SK-N-SH treated with all-trans-retinoic acid at 6 μM for 48 hours (cell line): ENCODE measurements at regions not wholly inside any gene's neighbourhood (a gene's known extent, or its start where the extent isn't known, plus 50 kb on each side); places are given as distances from the start of the nearest gene placed in this dataset.

Experiments
- ARNTL ChIP-seq: fragments of 450-650 bp; formaldehyde crosslinking; IDR thresholded peaks from 2 replicates; pipeline ENCODE4 v1.5.0; 2020; ENCODE audit warnings: low read depth, mild to moderate bottlenecking, moderate library complexity, borderline replicate concordance
- CSDC2 ChIP-seq: fragments of 250-450 bp; sonication (Bioruptor Pico); IDR thresholded peaks from 2 replicates; pipeline ENCODE4 v1.5.0; 2020; ENCODE audit warnings: mild to moderate bottlenecking, moderate library complexity
- PATZ1 ChIP-seq: fragments of 250-450 bp; sonication (Bioruptor Pico); IDR thresholded peaks from 2 replicates; pipeline ENCODE4 v1.8.0; 2020; ENCODE audit warnings: mild to moderate bottlenecking, moderate library complexity, borderline replicate concordance
- RARB ChIP-seq: fragments of 250-450 bp; sonication (Bioruptor Pico); IDR thresholded peaks from 2 replicates; pipeline ENCODE4 v1.8.0; 2021; ENCODE audit warnings: mild to moderate bottlenecking, moderate library complexity
- ZFP30 ChIP-seq: fragments of 450-650 bp; formaldehyde crosslinking; IDR thresholded peaks from 2 replicates; pipeline ENCODE4 v1.5.0; 2022; ENCODE audit warnings: mild to moderate bottlenecking, moderate library complexity
- ZNF565 ChIP-seq: fragments of 450-650 bp; formaldehyde crosslinking; conservative IDR thresholded peaks from 2 replicates; pipeline ENCODE4 v1.5.0; 2020; ENCODE audit warnings: low read depth, mild to moderate bottlenecking, moderate library complexity
- ZNF70 ChIP-seq: fragments of 450-650 bp; formaldehyde crosslinking; IDR thresholded peaks from 2 replicates; pipeline ENCODE4 v1.5.0; 2020; ENCODE audit warnings: mild to moderate bottlenecking, moderate library complexity
- TF ChIP-seq, protein P1 (sequence below): fragments of 250-450 bp; sonication (Bioruptor Pico); IDR thresholded peaks from 2 replicates; pipeline ENCODE4 v1.5.1; 2020; ENCODE audit warnings: low read depth, mild to moderate bottlenecking, moderate library complexity

- TF ChIP-seq RARB (CRISPR knock-in tag) = no peak
- TF ChIP-seq ZNF565 (CRISPR knock-in tag) = no peak
- no peak for TF ChIP-seq ZFP30
- TF ChIP-seq, protein P1, sequence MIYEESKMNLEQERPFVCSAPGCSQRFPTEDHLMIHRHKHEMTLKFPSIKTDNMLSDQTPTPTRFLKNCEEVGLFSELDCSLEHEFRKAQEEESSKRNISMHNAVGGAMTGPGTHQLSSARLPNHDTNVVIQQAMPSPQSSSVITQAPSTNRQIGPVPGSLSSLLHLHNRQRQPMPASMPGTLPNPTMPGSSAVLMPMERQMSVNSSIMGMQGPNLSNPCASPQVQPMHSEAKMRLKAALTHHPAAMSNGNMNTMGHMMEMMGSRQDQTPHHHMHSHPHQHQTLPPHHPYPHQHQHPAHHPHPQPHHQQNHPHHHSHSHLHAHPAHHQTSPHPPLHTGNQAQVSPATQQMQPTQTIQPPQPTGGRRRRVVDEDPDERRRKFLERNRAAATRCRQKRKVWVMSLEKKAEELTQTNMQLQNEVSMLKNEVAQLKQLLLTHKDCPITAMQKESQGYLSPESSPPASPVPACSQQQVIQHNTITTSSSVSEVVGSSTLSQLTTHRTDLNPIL (CRISPR knock-in tag) = no peak
- no peak for TF ChIP-seq ZNF70
- TF ChIP-seq CSDC2 (CRISPR knock-in tag) = no peak
- no peak for TF ChIP-seq PATZ1 (CRISPR knock-in tag)
- TF ChIP-seq ARNTL (CRISPR knock-in tag) = no peak
Observed at GRCh38 chr20:39268491-39268951, 306.4 kb downstream of the DHX35 start.
